ENCODE measurements at regions not wholly inside any gene's neighbourhood (a gene's known extent, or its start where the extent isn't known, plus 50 kb on each side); places are given as distances from the start of the nearest gene placed in this dataset.

- TF ChIP-seq TRIM24 (CRISPR knock-in tag; IDR thresholded peaks at IDR 0.05) (no peak), TOPORS (CRISPR knock-in tag; IDR thresholded peaks at IDR 0.05) (no peak), SALL1 (CRISPR knock-in tag; IDR thresholded peaks at IDR 0.05) (no peak), EHMT2 (IDR thresholded peaks at IDR 0.05; ENCODE audit: borderline replicate concordance, low read depth, low read length) (peak; percentile 77), REST (IDR thresholded peaks at IDR 0.05; ENCODE audit: borderline replicate concordance in 1 of 2, low read depth in 1 of 2, low read length in 2 of 2) (peak; percentile 44 to 94), HDAC6 (IDR thresholded peaks at IDR 0.05; ENCODE audit: low read depth, low read length) (no peak), ZSCAN9 (CRISPR knock-in tag; IDR thresholded peaks at IDR 0.05; ENCODE audit: borderline replicate concordance) (peak; percentile 69; the same call in 1 of the 2 replicates), HBP1 (CRISPR knock-in tag; IDR thresholded peaks at IDR 0.05; ENCODE audit: low read depth) (no peak), MIER2 (CRISPR knock-in tag; IDR thresholded peaks at IDR 0.05) (peak; percentile 94), ZC3H13 (CRISPR knock-in tag; IDR thresholded peaks at IDR 0.05) (no peak)
- no peak overlapping the region for H3K27ac ChIP-seq (ENCODE audit: extremely low read length, insufficient read depth, low read length)
- no peak overlapping the region for H3K9ac ChIP-seq (ENCODE audit: insufficient read depth, low read depth, low read length)
- H2AFZ ChIP-seq (ENCODE audit: low read length): no peak overlapping the region
- ChIA-PET POLR2A (no interaction called here), CTCF (ENCODE audit: low intra/inter-chr PET ratio, low total read pairs) (no interaction called here)
- no peaks in the 10 kb centered on the region for H3K27me3 ChIP-seq (ENCODE audit: control insufficient read depth in 1 of 2, insufficient read depth in 2 of 2, low read length in 2 of 2)
- no peaks in the 10 kb centered on the region for H3K36me3 ChIP-seq (replicated peaks in 1 of 2; ENCODE audit: control insufficient read depth in 1 of 2, insufficient read depth in 2 of 2, low read length in 2 of 2)
- no TSS peak for BruUV-seq (replicated peaks)
- no peaks in the 10 kb centered on the region for H3K4me1 ChIP-seq (ENCODE audit: insufficient read depth, low read length)
- WGBS (ENCODE audit: low lambda C conversion rate): 36% methylated on average over 3 of the region's 3 CpGs
- H3K4me3 ChIP-seq (replicated peaks in 1 of 3; ENCODE audit: insufficient read depth in 1 of 3, low read depth in 2 of 3, low read length in 3 of 3): no peak overlapping the region
- intact Hi-C loops (cut with micrococcal nuclease; ENCODE audit: unreplicated experiment): no loop called here
- H3K9me3 ChIP-seq (ENCODE audit: low read length): peaks cover 37% of the 10 kb centered on the region
- H3K79me2 ChIP-seq (ENCODE audit: insufficient read depth, low read length): no peaks in the 10 kb centered on the region
- no peak overlapping the region for H3K4me2 ChIP-seq (ENCODE audit: low read depth, low read length)
- H4K20me1 ChIP-seq (ENCODE audit: insufficient read depth, low read length): no peaks in the 10 kb centered on the region
- in situ Hi-C loops (cut with HindIII; ENCODE audit: extremely low pct_ligation_motif_present, low pct_unique_long_range_greater_than_20kb): no loop called here
- ATAC-seq (no peak), FAIRE-seq (no peak), DNase-seq (ENCODE audit: low spot score) (no peak)
These were observed 292.1 kb upstream of the KLHL29 start for GRCh38 chr2:23092831-23093230.

Measured in HepG2 (cell line).